ENCODE measurements at regions not wholly inside any gene's neighbourhood (a gene's known extent, or its start where the extent isn't known, plus 50 kb on each side); places are given as distances from the start of the nearest gene placed in this dataset.

GRCh38 chr2:213220967-213221603, 63.2 kb upstream of the SPAG16 start:
- no peak overlapping the region for H2AFZ ChIP-seq (ENCODE audit: low read depth, low read length)
- no peak overlapping the region for H3K27ac ChIP-seq (ENCODE audit: low read length)
- no peaks in the 10 kb centered on the region for H3F3A ChIP-seq (ENCODE audit: insufficient read depth, low read length, poor library complexity, severe bottlenecking)
- H3K9me3 ChIP-seq (ENCODE audit: low read length), result no peaks in the 10 kb centered on the region
- H3K4me3 ChIP-seq (ENCODE audit: low read length), result no peak overlapping the region
- H3K27me3 ChIP-seq (ENCODE audit: insufficient read depth, low read depth, low read length), result no peaks in the 10 kb centered on the region
- no peaks in the 10 kb centered on the region for H4K20me1 ChIP-seq (ENCODE audit: insufficient read depth)
- no peaks in the 10 kb centered on the region for H3K36me3 ChIP-seq (ENCODE audit: insufficient read depth, low read length)
- no peak overlapping the region for H3K9ac ChIP-seq (ENCODE audit: low read length)
- no peaks in the 10 kb centered on the region for H3K9me2 ChIP-seq (ENCODE audit: insufficient read depth, low read length)
- no peaks in the 10 kb centered on the region for H3K79me2 ChIP-seq (replicated peaks; ENCODE audit: insufficient read depth, low read length)
- no peak overlapping the region for H3K4me2 ChIP-seq (ENCODE audit: low read length)
- TF ChIP-seq EZH2 (IDR thresholded peaks at IDR 0.05; ENCODE audit: borderline replicate concordance, insufficient read depth, low read length, poor library complexity, severe bottlenecking), result no peak
- no peak for TF ChIP-seq REST (IDR thresholded peaks at IDR 0.05; ENCODE audit: borderline replicate concordance)
- no peak for TF ChIP-seq MXI1 (conservative IDR thresholded peaks at IDR 0.05; ENCODE audit: poor library complexity, severe bottlenecking)
- no peak for TF ChIP-seq TAF1 (IDR thresholded peaks at IDR 0.05; ENCODE audit: low read depth)
- no peak for TF ChIP-seq RAD21 (conservative IDR thresholded peaks at IDR 0.05)
- no peak for TF ChIP-seq EP300 (conservative IDR thresholded peaks at IDR 0.05; ENCODE audit: poor library complexity, severe bottlenecking)
- no peak for TF ChIP-seq POLR2AphosphoS5 (IDR thresholded peaks at IDR 0.05)
- TF ChIP-seq CTCF (IDR thresholded peaks at IDR 0.05; ENCODE audit: poor library complexity, severe bottlenecking), result no peak
- no peak for TF ChIP-seq SMC3 (conservative IDR thresholded peaks at IDR 0.05; ENCODE audit: poor library complexity)

GRCh38 chr2:213221957-213222356, 62.3 kb upstream of the SPAG16 start:
- Histone ChIP-seq H3K36me3 (ENCODE audit: insufficient read depth, low read length) (no peaks in the 10 kb centered on the region), H3K4me2 (ENCODE audit: low read length) (no peak overlapping the region), H3K27me3 (ENCODE audit: insufficient read depth, low read depth, low read length) (no peaks in the 10 kb centered on the region), H3K27ac (ENCODE audit: low read length) (no peak overlapping the region), H3F3A (ENCODE audit: insufficient read depth, low read length, poor library complexity, severe bottlenecking) (no peaks in the 10 kb centered on the region), H3K79me2 (replicated peaks; ENCODE audit: insufficient read depth, low read length) (no peaks in the 10 kb centered on the region), H3K9me3 (ENCODE audit: low read length) (no peaks in the 10 kb centered on the region), H2AFZ (ENCODE audit: low read depth, low read length) (no peak overlapping the region), H3K9me2 (ENCODE audit: insufficient read depth, low read length) (no peaks in the 10 kb centered on the region), H3K4me3 (ENCODE audit: low read length) (no peak overlapping the region), H4K20me1 (ENCODE audit: insufficient read depth) (no peaks in the 10 kb centered on the region), H3K9ac (ENCODE audit: low read length) (no peak overlapping the region)
- TF ChIP-seq SMC3 (conservative IDR thresholded peaks at IDR 0.05; ENCODE audit: poor library complexity), result no peak
- TF ChIP-seq POLR2AphosphoS5 (IDR thresholded peaks at IDR 0.05), result no peak
- no peak for TF ChIP-seq MXI1 (conservative IDR thresholded peaks at IDR 0.05; ENCODE audit: poor library complexity, severe bottlenecking)
- TF ChIP-seq TAF1 (IDR thresholded peaks at IDR 0.05; ENCODE audit: low read depth), result no peak
- no peak for TF ChIP-seq REST (IDR thresholded peaks at IDR 0.05; ENCODE audit: borderline replicate concordance)
- TF ChIP-seq RAD21 (conservative IDR thresholded peaks at IDR 0.05), result no peak
- TF ChIP-seq EP300 (conservative IDR thresholded peaks at IDR 0.05; ENCODE audit: poor library complexity, severe bottlenecking), result no peak
- TF ChIP-seq CTCF (IDR thresholded peaks at IDR 0.05; ENCODE audit: poor library complexity, severe bottlenecking), result no peak
- no peak for TF ChIP-seq EZH2 (IDR thresholded peaks at IDR 0.05; ENCODE audit: borderline replicate concordance, insufficient read depth, low read length, poor library complexity, severe bottlenecking)
